Loucy (cell line): ENCODE measurements at regions not wholly inside any gene's neighbourhood (a gene's known extent, or its start where the extent isn't known, plus 50 kb on each side); places are given as distances from the start of the nearest gene placed in this dataset.

Source experiments
- H2AFZ ChIP-seq: fragments of 200-600 bp; sonication (generic); 2 replicates; pipeline ENCODE4 v1.6.0; 2016; ENCODE audit warnings: antibody characterized with exemption, mild to moderate bottlenecking, low read length, moderate library complexity
- H3F3A ChIP-seq: fragments of 200-600 bp; 2 replicates; pipeline ENCODE4 v1.6.0; 2016; ENCODE audit warnings: antibody characterized with exemption, low read depth, mild to moderate bottlenecking
- H3K27me3 ChIP-seq: fragments of 200-600 bp; sonication (generic); 2 replicates; pipeline ENCODE4 v1.6.1; 2014; ENCODE audit warnings: low read length, mild to moderate bottlenecking; ENCODE audit not compliant: insufficient read depth, poor library complexity, severe bottlenecking
- H3K36me3 ChIP-seq: fragments of 200-600 bp; sonication (generic); 2 replicates; pipeline ENCODE4 v1.6.1; 2016; ENCODE audit warnings: low read length; ENCODE audit not compliant: insufficient read depth
- H3K4me1 ChIP-seq: fragments of 200-600 bp; sonication (generic); 2 replicates; pipeline ENCODE4 v1.5.1; 2014; ENCODE audit warnings: low read length, mild to moderate bottlenecking; ENCODE audit not compliant: insufficient read depth, poor library complexity, severe bottlenecking
- H3K4me2 ChIP-seq: fragments of 200-600 bp; sonication (generic); 2 replicates; pipeline ENCODE4 v1.6.0; 2014; ENCODE audit warnings: antibody characterized with exemption, low read length, low read depth, mild to moderate bottlenecking; ENCODE audit not compliant: poor library complexity, severe bottlenecking
- H3K4me3 ChIP-seq: fragments of 200-600 bp; sonication (generic); 2 replicates; pipeline ENCODE4 v1.5.1; 2014; ENCODE audit warnings: low read length, mild to moderate bottlenecking, mixed read lengths; ENCODE audit not compliant: poor library complexity, severe bottlenecking
- H3K79me2 ChIP-seq: fragments of 200-600 bp; sonication (generic); 2 replicates; pipeline ENCODE4 v1.6.1; 2014; ENCODE audit warnings: low read length; ENCODE audit not compliant: insufficient read depth
- H3K9ac ChIP-seq: fragments of 200-600 bp; sonication (generic); 2 replicates; pipeline ENCODE4 v1.6.0; 2014; ENCODE audit warnings: mild to moderate bottlenecking, low read depth, low read length, moderate library complexity; ENCODE audit not compliant: poor library complexity, severe bottlenecking
- H3K9me2 ChIP-seq: fragments of 200-600 bp; sonication (generic); replicated peaks from 2 replicates; pipeline ENCODE4 v1.6.1; 2016; ENCODE audit warnings: low read depth, low read length, mixed read lengths
- H3K9me3 ChIP-seq: fragments of 200-600 bp; sonication (generic); 2 replicates; pipeline ENCODE4 v1.6.1; 2014; ENCODE audit warnings: mild to moderate bottlenecking, antibody characterized with exemption, low read length, low read depth; ENCODE audit not compliant: insufficient read depth
- H4K20me1 ChIP-seq: fragments of 200-600 bp; sonication (generic); 2 replicates; pipeline ENCODE4 v1.6.0; 2014; ENCODE audit warnings: antibody characterized with exemption, low read length, mild to moderate bottlenecking; ENCODE audit not compliant: insufficient read depth, poor library complexity, severe bottlenecking
- EZH2phosphoT487 ChIP-seq: fragments of 200-600 bp; IDR thresholded peaks from 2 replicates; pipeline ENCODE4 v1.6.1; 2018; ENCODE audit warnings: antibody characterized with exemption, mild to moderate bottlenecking, moderate library complexity, borderline replicate concordance
- TF ChIP-seq, protein P1 (sequence below): fragments of 200-600 bp; sonication (generic); conservative IDR thresholded peaks from 2 replicates; pipeline ENCODE4 v1.5.1; 2014; ENCODE audit warnings: mild to moderate bottlenecking, antibody characterized with exemption, low read length

DNA sequence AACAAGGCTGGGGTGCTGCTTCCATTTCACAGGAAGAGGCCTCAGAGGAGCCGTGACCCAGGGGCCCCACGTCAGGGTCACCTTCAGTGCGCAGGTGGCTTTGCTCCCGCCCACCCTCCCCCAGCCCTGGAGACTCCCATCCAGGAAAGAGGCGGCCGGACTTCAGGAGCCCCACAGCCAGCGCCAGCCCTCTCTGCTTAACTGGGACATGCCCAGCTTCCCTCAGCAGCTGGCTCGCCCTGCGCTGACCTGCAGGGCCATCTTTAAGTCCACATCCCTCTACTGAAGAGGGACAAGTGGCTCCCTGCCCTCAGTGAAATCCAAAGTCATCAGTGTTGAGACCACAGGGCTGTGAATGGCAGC lies 141.9 kb upstream of the PPP2R2D start:
- Histone ChIP-seq H3K4me3 (no peak overlapping the region), H4K20me1 (no peaks in the 10 kb centered on the region), H3F3A (no peaks in the 10 kb centered on the region), H3K36me3 (no peaks in the 10 kb centered on the region), H3K4me2 (no peak overlapping the region), H3K9ac (no peak overlapping the region), H3K79me2 (no peaks in the 10 kb centered on the region), H3K27me3 (no peaks in the 10 kb centered on the region), H3K9me3 (no peaks in the 10 kb centered on the region), H3K9me2 (no peaks in the 10 kb centered on the region), H3K4me1 (no peaks in the 10 kb centered on the region), H2AFZ (no peak overlapping the region)
- no peak for TF ChIP-seq EZH2phosphoT487
- TF ChIP-seq, protein P1, sequence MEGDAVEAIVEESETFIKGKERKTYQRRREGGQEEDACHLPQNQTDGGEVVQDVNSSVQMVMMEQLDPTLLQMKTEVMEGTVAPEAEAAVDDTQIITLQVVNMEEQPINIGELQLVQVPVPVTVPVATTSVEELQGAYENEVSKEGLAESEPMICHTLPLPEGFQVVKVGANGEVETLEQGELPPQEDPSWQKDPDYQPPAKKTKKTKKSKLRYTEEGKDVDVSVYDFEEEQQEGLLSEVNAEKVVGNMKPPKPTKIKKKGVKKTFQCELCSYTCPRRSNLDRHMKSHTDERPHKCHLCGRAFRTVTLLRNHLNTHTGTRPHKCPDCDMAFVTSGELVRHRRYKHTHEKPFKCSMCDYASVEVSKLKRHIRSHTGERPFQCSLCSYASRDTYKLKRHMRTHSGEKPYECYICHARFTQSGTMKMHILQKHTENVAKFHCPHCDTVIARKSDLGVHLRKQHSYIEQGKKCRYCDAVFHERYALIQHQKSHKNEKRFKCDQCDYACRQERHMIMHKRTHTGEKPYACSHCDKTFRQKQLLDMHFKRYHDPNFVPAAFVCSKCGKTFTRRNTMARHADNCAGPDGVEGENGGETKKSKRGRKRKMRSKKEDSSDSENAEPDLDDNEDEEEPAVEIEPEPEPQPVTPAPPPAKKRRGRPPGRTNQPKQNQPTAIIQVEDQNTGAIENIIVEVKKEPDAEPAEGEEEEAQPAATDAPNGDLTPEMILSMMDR, result no peak

DNA sequence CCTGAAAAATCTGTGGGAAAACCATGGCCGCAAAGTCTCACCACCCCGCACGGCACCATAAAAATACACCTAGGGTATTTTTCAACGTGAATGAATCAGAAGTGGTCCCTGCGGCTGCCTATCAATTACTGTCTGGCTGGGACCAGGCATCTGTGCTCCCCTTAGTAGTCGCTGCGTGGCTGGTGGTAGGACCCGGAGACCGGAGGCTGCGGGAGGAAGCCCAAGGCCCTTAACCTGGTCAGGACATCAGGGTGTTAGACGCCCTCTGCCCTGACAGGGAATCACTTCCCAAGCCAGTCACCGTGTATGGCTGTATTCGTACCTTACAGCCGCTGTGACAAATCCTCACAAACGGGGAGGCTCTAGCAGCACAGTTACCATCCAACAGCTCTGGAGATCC lies 141.5 kb upstream of the PPP2R2D start:
- no peak overlapping the region for H3K9ac ChIP-seq
- TF ChIP-seq, protein P1, result no peak
- no peak for TF ChIP-seq EZH2phosphoT487
- no peaks in the 10 kb centered on the region for H3K27me3 ChIP-seq
- H3K36me3 ChIP-seq, result no peaks in the 10 kb centered on the region
- H2AFZ ChIP-seq, result no peak overlapping the region
- no peaks in the 10 kb centered on the region for H3K9me3 ChIP-seq
- no peaks in the 10 kb centered on the region for H3K79me2 ChIP-seq
- H3K9me2 ChIP-seq, result no peaks in the 10 kb centered on the region
- H3F3A ChIP-seq, result no peaks in the 10 kb centered on the region
- H3K4me3 ChIP-seq, result no peak overlapping the region
- no peak overlapping the region for H3K4me2 ChIP-seq
- H3K4me1 ChIP-seq, result no peaks in the 10 kb centered on the region
- H4K20me1 ChIP-seq, result no peaks in the 10 kb centered on the region

GRCh38 chr10:131760416-131761166 lies 140.2 kb upstream of the PPP2R2D start:
- Histone ChIP-seq H3K79me2 (no peaks in the 10 kb centered on the region), H3K4me1 (no peaks in the 10 kb centered on the region), H4K20me1 (no peaks in the 10 kb centered on the region), H3K27me3 (no peaks in the 10 kb centered on the region), H3F3A (no peaks in the 10 kb centered on the region), H3K4me2 (no peak overlapping the region), H3K9me2 (no peaks in the 10 kb centered on the region), H3K9ac (no peak overlapping the region), H2AFZ (no peak overlapping the region), H3K4me3 (no peak overlapping the region), H3K9me3 (no peaks in the 10 kb centered on the region), H3K36me3 (no peaks in the 10 kb centered on the region)
- TF ChIP-seq EZH2phosphoT487, result no peak
- TF ChIP-seq, protein P1, result no peak
